Calu3 (cell line): ENCODE measurements at regions not wholly inside any gene's neighbourhood (a gene's known extent, or its start where the extent isn't known, plus 50 kb on each side); places are given as distances from the start of the nearest gene placed in this dataset.

Experiments
- BruUV-seq: library from RNA; stranded (reverse); fragments of 400-500 nt; replicated peaks from 2 replicates; lab custom pipeline; 2021; lab: Mats Ljungman, UMichigan
- CTCF ChIA-PET: fragments of 300-600 bp; sonication (Branson Sonifier 250); formaldehyde crosslinking; loops from one replicate; lab custom pipeline; 2022; ENCODE audit warnings: antibody characterized with exemption; lab: Charles Lee
- DNase-seq: peaks from one replicate; pipeline ENCODE4 v3.0.0; 2022
- H3K27ac Mint-ChIP-seq: one replicate; pipeline ENCODE4 v1.8.0; 2022; ENCODE audit warnings: mixed read lengths; ENCODE audit not compliant: unreplicated experiment
- H3K27me3 Mint-ChIP-seq: one replicate; pipeline ENCODE4 v1.8.0; 2022; ENCODE audit warnings: mixed read lengths; ENCODE audit not compliant: unreplicated experiment
- H3K36me3 Mint-ChIP-seq: one replicate; pipeline ENCODE4 v1.8.0; 2022; ENCODE audit warnings: mild to moderate bottlenecking, moderate library complexity, mixed read lengths; ENCODE audit not compliant: insufficient read depth, unreplicated experiment
- H3K4me1 Mint-ChIP-seq: one replicate; pipeline ENCODE4 v1.8.0; 2022; ENCODE audit warnings: mild to moderate bottlenecking, low read depth, mixed read lengths; ENCODE audit not compliant: unreplicated experiment
- H3K4me3 Mint-ChIP-seq: one replicate; pipeline ENCODE4 v1.8.0; 2022; ENCODE audit warnings: mild to moderate bottlenecking, low read depth, moderate library complexity, mixed read lengths; ENCODE audit not compliant: unreplicated experiment
- H3K9me3 Mint-ChIP-seq: one replicate; pipeline ENCODE4 v1.8.0; 2022; ENCODE audit warnings: low read depth, mixed read lengths; ENCODE audit not compliant: unreplicated experiment
- intact Hi-C: fragments of 100-400 bp; cut with micrococcal nuclease; formaldehyde crosslinking; loops from one replicate; pipeline ENCODE4 v1.10.0; 2022; ENCODE audit not compliant: unreplicated experiment
- TF ChIP-seq, protein P1 (sequence below): fragments of 200-600 bp; IDR thresholded peaks from one replicate; pipeline ENCODE4 v1.8.0; 2022; ENCODE audit warnings: antibody characterized with exemption; ENCODE audit not compliant: unreplicated experiment

GRCh38 chr16:79497606-79498350 is 102.8 kb downstream of the MAF start:
- TF ChIP-seq, protein P1, sequence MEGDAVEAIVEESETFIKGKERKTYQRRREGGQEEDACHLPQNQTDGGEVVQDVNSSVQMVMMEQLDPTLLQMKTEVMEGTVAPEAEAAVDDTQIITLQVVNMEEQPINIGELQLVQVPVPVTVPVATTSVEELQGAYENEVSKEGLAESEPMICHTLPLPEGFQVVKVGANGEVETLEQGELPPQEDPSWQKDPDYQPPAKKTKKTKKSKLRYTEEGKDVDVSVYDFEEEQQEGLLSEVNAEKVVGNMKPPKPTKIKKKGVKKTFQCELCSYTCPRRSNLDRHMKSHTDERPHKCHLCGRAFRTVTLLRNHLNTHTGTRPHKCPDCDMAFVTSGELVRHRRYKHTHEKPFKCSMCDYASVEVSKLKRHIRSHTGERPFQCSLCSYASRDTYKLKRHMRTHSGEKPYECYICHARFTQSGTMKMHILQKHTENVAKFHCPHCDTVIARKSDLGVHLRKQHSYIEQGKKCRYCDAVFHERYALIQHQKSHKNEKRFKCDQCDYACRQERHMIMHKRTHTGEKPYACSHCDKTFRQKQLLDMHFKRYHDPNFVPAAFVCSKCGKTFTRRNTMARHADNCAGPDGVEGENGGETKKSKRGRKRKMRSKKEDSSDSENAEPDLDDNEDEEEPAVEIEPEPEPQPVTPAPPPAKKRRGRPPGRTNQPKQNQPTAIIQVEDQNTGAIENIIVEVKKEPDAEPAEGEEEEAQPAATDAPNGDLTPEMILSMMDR: no peak
- no peak for DNase-seq
- Mint-ChIP-seq H3K4me3 (no peak overlapping the region), H3K36me3 (no peaks in the 10 kb centered on the region), H3K27ac (no peak overlapping the region), H3K27me3 (peaks cover 24% of the 10 kb centered on the region), H3K4me1 (no peaks in the 10 kb centered on the region), H3K9me3 (no peaks in the 10 kb centered on the region)
- intact Hi-C loops: no loop called here
- no TSS peak for BruUV-seq
- CTCF ChIA-PET: interaction anchor here (0.5 kb wide), 1 partner anchor 54 kb away, joined by 3 read pairs; no protein-coding TSS in a partner anchor

DNA sequence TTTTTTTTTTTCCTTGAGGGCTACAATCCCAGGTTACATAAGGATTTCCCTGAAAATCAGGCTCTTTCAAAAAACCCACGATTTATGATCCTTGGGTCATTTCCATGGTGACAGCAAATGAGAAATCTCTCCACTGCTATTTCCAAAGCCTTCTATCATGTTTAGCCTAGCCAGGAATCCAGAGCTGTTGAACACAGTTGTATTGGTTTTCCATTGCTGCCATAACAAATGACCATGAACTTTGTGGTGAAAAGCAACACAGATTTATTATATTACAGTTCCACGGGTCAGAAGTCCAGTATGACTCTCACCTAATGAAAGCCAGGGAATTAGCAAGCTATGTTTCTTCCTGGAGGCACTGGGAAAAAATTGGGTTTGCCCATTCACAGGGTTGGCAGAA is 106.6 kb downstream of the MAF start:
- peaks cover 38% of the 10 kb centered on the region for H3K27me3 Mint-ChIP-seq
- no peak overlapping the region for H3K4me3 Mint-ChIP-seq
- CTCF ChIA-PET: interaction anchor here (0.6 kb wide), 1 partner anchor 788 kb away, joined by 3 read pairs; no protein-coding TSS in a partner anchor
- peaks cover 2% of the 10 kb centered on the region for H3K9me3 Mint-ChIP-seq
- no peaks in the 10 kb centered on the region for H3K4me1 Mint-ChIP-seq
- no peak overlapping the region for H3K27ac Mint-ChIP-seq
- H3K36me3 Mint-ChIP-seq: no peaks in the 10 kb centered on the region
- DNase-seq: no peak
- TF ChIP-seq, protein P1: no peak
- no TSS peak for BruUV-seq
- intact Hi-C loops: no loop called here

- Mint-ChIP-seq H3K36me3 (no peaks in the 10 kb centered on the region), H3K27me3 (peaks cover 54% of the 10 kb centered on the region), H3K4me3 (no peak overlapping the region), H3K4me1 (no peaks in the 10 kb centered on the region), H3K27ac (no peak overlapping the region), H3K9me3 (peaks cover 2% of the 10 kb centered on the region)
- intact Hi-C loops: no loop called here
- DNase-seq: no peak
- TF ChIP-seq, protein P1: no peak
- BruUV-seq: no TSS peak
- CTCF ChIA-PET: interaction anchor here (0.6 kb wide), 1 partner anchor 9 kb away, joined by 3 read pairs; no protein-coding TSS in a partner anchor
These were observed 108.5 kb downstream of the MAF start for GRCh38 chr16:79492036-79492435.

DNA sequence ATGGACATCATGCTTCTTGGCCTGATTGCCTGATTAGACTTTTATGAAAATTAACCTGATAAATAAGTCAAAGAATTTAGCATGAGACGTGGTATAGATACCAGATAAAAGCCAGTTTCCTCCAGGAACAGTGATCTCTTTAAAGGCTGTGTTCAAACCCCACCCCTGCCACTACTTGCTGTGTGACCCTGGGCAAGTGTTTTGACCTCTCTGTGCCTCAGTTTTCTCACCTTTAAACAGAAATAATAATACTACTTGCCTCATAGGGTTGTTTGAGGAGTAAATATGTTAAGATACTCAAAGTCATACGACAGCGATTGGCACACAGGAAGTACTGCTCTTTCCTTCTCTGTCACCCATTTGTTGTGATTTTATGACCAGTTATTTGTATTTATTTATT is 115.5 kb downstream of the MAF start:
- H3K9me3 Mint-ChIP-seq: peaks cover 6% of the 10 kb centered on the region
- CTCF ChIA-PET: no interaction called here
- intact Hi-C loops: no loop called here
- H3K4me1 Mint-ChIP-seq: no peaks in the 10 kb centered on the region
- no peak for DNase-seq
- TF ChIP-seq, protein P1: no peak
- H3K36me3 Mint-ChIP-seq: no peaks in the 10 kb centered on the region
- H3K4me3 Mint-ChIP-seq: no peak overlapping the region
- H3K27me3 Mint-ChIP-seq: peaks cover 64% of the 10 kb centered on the region
- H3K27ac Mint-ChIP-seq: no peak overlapping the region
- BruUV-seq: no TSS peak
